NCI-H2081 (cell line): ENCODE measurements at regions not wholly inside any gene's neighbourhood (a gene's known extent, or its start where the extent isn't known, plus 50 kb on each side); places are given as distances from the start of the nearest gene placed in this dataset.

Experiments used
- DNase-seq, 2 experiments: peaks; one replicate each; lab custom pipeline; 2025; lab: John Stamatoyannopoulos, UW

DNA sequence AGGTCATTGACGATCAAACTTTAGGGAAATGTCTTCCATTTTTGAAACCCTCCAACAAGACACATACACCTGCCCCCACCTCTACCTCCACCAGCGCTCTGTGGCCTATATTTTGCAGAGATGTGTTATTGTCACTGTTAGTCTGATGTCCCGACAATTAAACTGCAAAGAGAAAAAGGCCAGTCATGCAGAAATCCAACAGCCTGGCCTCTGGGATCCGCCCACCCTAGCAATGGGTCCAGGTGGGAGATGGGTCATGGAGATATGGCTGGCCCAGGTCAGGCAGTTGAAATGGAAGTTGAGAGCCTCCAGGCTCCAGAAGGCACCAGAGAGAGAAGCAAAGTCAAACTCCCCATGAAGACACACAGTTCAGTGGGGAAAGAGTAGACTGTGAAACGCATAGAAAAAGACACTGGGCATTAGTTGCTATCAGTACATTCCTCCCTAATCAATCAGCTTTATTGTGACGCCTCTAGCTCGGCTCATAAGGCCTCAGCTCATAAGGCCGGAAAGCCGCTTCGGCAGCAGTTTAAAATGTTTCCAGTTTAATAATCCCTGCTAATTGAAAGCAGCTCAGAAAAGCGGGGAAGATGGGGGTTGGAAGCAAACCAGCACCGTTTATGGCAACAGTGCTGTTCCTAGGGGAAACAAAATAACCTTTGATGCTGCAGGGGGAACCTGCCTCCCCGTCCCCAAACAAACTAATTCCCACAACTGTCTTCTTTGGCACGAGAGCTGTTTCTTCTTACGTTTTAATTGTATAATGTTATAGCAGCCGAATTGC, 239.7 kb upstream of the ZNF507 start:
- DNase-seq, result no peak

DNA sequence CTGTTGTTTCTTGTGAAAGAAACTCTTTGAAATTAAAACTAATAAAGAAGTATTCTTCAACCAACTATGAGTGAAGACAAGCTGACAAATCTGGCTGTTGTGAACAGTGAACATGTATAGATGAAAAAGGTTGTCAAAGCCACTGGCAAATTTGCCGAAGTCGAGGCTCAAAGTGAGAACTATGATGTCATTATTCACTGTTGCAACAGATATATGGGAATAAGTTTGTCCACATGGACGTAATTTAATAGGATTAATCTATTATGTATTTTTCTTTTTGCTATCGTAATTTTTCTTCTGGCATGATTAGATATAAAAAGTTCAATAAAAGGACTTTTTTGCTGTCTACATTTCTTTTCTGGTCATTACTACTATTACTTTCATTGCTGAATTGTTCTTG, 223.2 kb upstream of the ZNF507 start:
- no peak for DNase-seq

DNA sequence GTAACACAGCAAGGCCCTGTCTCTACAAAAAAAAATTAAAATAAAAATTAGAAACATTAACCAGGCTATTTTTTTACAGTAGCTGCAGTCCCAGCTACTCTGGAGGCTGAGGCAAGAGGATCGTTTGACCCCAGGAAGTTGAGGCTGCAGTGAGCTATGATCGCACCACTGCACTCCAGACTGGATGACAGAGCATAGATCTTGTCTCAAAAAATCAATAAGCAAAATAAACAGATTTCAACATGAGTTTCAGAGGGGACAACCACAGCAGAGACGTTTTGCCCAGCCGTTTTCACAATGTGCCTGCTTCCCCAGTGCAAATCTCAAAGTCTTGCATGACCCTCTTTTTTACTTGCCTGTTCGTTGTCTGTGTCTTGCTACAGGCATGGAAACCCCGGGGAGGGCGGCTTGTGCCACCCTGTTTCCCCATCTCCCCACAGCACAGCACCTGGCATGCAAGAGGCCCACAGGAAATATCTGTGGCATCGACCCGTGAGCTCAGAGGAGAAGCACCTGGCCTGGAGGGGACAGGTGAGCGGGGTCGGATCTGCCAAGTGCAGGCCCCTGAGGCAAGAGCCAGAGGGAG, 222.0 kb upstream of the ZNF507 start:
- DNase-seq, result no peak

DNA sequence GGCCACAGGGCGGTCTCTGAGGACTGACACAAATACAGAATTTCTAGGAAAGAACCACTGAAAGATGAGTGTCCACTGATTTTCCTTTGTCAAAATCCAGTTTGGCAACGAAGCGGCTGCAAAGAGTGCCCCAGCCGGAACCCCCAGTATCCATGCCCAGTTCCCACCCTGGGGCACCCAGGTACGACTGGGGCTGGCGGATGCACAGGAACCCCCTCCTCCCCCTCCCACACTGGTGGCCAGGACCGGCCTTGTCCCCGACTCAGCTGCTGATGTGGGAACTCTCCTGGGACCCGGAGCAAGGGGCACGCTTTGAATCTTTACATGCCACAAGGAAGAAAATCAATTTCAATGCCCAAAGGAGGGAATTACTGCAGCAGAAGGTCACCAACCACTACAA, 220.8 kb upstream of the ZNF507 start:
- DNase-seq, result no peak

DNA sequence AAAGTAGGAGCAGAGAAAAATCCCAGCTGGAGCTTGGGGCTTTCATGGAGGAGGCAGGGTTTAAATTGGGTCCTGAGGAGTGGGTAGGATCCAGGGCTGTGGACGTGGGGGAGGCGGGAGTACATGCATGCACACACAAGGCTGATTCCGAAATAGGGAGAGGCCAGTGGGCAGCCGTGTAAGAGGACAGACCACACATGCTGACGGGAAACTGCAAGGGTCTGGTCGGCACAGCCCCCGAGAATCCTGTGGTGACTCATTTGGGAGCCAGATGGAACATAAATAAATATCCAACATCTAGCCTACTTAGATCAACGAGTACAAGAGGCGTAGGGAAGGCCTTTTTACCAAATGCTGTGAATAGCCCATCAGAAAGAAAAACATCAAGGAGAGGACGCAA, 216.3 kb upstream of the ZNF507 start:
- DNase-seq, result no peak

DNA sequence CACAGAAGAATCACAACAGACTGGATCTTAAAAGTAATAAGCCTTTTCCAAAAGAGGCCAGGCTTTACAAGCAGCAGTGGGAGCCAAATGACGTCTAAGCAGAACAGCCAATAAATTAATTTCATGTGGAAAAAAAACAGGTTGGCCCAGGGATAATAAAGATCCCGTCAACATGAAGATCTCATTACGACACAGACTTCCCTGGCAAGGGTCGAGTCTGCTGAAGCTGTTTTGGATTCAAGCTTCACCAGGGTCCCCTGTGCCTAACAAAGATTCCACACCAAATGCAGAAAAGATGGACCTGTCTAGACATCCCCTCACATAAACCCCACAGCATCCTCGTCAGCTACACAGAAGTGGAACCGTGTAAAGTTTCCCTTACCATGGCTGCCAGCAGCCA, 215.1 kb upstream of the ZNF507 start:
- no peak for DNase-seq

DNA sequence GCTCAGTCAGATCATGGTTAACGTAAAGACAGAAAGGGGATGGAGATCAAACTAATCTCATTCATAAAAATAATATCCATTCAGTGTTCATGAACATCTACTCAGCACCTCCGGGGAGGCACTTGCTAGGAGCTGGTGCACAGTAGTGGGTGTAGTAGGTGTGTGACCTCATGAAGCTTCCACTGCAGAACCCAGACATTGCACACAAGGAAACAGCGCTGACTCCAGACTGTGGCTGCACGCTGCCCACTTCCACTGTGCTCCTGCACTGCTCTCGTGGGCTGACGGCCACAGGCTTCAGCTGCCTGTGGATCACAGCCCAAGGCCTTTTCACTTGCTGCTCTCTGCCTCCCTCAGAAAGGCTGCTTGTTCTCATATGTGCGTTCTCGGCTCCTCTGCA, 214.4 kb upstream of the ZNF507 start:
- DNase-seq, result no peak

DNA sequence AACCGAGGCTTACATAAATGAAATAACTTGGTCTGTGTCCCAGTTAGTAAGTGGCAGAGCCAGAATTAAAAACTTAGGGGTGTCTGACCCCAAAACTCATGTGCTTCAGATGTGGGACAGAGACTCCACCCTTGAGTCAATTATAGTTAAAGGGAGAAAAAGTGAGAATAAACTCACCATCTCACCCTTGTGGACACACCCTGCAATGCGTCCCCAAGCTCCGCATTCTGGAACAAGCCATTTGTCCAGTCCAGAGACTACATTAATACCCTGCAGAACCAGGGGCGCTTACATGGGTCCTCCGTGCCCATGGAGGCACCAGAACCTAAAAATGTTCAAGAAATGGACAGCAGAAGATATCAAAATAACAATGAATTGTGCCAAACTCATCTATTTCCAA, 207.0 kb upstream of the ZNF507 start:
- DNase-seq, result no peak

DNA sequence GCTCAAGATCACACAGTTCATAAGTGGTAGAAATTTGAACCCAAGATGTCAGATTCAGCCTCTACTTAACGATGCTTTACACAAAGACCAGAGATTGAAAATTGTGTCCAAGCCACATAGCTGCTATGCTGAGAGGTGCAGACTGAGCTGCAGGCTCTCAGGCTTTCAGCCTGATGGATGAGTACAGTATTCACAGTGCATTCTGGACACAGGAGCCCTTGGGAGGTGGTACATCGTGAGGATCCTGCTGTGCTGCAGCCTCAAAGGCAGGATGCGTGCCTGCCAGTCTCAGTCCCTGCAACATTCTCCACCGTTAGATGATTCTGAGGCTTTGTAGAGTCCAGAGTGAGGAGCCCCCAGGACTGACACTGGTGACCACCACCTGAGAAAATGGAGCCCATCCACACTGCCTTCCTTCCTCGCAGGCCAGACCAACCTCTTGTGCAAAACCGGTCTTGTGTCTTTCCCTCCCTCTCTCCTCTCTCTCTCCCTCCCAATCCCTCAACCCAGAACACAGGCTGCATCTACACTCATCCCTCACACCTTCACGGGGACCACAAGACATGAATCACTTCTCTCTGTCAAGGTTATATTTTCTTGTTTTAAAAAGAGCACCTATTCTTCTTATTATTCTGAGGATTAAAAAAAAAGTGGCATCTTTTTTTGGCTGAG, 203.4 kb upstream of the ZNF507 start:
- no peak for DNase-seq

DNA sequence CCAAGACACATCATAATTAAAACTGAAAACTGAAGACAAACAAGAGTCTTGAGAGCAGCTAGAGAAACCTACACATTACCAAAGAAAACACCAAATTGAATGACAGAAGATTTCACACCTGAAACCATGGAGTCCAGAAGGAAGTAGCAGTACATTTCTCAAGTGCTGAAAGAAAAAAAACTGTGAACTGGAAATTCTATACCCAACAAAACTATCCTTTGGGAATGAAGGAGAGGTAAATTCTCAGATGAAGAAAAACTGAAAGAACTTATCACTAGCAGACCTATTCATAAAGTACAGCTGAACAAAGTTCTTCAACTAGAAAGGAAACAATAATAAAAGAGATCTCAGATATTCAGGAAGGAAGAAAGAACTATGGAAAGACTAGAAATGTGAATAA, 198.7 kb upstream of the ZNF507 start:
- DNase-seq, result no peak

DNA sequence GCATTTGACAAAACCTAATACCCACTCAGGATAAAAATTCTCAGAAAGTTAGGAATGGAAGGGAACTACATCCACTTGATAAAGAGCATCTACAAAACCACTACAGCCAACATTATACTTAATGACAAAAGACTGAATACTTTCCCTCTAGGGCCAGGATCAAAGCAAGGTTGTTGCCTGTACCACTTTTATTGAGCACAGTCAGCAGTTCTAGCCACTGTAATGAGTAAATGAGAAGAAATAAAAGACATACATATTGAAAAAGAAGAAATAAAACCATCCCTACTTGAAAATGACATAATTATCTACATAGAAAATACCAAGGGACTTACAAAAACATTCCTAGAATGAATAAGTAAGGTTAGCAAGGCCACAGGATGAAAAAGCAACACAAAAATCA, 194.8 kb upstream of the ZNF507 start:
- no peak for DNase-seq

DNA sequence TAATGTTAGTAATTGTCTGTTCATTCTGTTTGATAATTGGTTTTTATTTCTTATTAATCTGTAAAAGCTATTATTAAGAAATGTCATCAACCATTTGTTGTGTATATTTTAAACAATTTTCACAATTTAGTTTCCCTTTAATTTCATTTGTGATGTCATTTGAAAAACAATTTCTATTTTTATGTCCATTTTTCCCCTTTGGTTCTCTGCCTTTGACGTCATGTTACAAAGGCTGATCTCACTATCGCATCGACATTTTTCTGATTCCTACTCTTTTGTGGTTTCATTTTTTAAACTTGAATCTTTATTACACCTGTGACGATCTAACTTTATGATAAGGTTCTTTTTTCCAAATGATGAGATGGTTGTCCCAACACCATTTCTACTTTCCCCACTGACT, 191.0 kb upstream of the ZNF507 start:
- DNase-seq, result no peak

DNA sequence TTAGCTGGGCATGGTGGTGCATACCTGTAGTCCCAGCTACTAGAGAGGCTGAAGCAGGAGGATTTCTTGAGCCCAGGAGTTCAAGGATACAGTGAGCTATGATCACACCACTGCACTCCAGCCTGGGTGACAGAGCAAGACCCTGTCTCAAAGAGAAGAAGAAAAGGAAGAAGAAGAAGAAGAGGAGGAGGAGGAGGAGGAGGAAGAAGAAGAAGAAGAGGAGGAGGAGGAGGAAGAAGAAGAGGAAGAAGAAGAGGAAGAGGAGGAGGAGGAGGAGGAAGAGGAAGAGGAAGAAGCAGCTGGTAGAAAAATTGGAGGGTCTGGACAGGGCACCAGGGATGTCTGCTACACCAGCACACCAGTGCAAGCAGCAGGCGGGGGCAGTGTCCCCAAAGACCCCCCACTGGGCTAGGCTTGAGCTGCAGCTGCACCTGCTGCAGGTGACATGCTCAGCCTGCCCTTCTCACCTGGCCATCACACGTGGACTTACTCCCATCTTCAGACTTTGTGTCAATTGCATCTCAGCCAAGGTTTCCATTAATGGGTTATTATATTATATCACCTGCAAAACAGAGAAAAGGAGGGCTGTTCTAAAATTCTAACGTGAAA, 180.9 kb upstream of the ZNF507 start:
- no peak for DNase-seq

DNA sequence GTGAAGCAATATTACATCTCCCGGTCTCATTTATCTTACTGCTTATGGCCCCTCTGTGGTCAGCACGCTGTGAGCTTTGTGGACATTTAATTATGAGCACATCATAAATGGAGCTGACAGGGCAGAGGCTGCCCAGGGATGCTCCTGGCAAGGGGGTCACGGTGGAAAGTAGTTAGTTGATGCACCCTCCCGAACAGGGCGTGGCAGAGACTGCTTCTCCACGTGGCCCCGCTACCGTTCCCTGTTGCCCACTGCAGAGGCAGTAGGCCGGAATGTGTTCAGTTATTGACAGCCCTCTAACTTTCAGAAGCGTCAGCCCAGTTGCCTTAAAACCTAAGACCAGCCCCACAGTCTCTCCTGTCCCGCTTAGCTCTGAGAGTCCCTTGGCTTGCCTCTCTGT, 180.3 kb upstream of the ZNF507 start:
- DNase-seq, result no peak

DNA sequence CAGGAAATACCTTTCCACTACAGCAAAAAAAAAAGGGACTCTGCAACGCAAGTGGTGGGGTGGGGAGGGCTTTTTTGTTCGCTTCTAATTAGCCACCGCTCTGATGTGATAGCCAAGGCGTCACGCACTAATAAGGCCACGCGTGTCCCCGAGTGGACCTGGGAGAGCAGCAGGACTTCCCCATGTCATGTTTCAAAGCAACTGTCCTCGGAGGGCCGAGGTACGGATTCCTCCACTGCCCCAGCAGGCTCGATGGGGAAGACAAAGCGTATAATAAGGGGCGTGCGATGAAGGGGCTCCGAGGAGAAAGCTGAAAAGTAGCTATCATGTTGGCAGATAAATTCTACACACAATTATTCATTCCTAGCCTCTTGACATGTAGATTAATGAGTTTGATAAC, 179.7 kb upstream of the ZNF507 start:
- no peak for DNase-seq

DNA sequence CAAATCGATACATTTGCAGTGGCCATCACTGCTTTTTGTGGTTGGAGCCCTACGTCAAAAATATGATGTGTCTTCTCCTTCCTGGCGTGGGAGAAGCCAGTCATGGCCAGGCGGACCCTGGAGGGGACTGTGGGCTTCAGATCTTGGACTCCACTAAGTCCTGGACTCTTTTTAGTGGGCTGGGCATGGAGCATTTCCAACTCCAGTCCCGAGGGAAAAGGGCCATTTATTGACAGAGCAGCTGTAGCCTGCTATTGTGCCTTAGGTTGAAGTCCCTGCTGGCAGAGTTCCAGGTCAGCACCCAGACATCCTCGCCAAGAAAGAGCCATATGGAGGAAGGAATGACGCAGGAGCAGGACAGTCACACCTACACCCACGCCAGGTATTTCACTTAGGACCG, 179.2 kb upstream of the ZNF507 start:
- no peak for DNase-seq

DNA sequence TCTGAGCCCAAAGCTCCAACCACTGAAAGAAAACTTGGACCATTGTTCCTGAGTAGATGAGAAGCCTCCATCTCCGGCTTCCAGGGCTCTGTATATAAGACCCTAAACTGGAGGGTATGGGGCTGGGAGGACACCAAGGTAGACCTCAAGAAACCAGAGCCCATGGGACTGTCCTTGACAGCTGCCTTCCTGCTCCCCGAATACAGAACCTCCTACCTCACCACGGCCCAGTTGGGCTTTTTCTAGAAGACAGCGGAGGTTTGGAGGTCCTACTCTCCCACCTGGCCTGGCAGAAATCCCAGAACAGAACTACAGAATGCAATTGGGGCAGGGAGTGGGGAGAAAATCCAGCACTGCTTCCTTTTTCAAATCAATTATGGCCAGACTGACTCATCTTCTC, 177.3 kb upstream of the ZNF507 start:
- DNase-seq, result no peak

DNA sequence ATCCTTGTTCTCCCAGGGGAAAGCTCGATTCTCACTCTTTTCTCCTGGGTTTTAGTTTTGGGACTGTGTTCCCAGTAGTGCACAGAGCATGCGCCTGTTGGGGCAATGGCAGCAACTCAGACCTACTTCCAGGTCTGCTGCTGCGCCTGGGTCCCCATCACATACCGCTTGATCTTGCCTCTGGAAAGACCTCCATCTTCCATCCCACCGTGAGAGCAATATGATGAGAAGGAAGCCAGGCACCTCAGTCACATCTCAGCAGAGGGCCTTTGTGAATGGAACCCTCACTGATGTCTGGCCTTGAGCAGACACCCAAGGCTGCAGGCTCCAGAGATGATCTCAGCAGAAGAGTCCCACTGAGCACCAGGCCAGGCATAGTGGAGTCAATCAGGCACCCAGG, 176.8 kb upstream of the ZNF507 start:
- DNase-seq, result no peak

DNA sequence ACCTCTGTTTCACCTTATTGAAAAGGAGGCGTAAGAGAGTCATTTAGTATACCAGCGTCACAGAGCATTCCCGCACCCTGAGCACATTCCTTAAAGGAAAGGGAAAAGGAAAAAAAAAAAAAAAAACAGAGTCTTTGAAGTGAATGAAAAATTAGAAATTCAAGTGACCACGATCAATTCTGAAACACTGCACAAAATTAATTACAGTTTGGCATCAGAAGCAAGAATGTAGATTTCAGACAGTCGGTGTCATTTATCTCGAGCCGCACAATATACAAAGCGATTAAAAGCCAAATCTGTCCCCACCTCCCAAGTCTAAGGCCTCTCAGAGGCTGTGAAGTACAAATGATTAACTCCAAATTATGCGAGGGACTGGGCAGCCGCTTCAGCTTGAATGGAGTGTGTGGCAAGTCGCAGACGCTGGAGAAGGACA, 173.7 kb upstream of the ZNF507 start:
- DNase-seq, result no peak

DNA sequence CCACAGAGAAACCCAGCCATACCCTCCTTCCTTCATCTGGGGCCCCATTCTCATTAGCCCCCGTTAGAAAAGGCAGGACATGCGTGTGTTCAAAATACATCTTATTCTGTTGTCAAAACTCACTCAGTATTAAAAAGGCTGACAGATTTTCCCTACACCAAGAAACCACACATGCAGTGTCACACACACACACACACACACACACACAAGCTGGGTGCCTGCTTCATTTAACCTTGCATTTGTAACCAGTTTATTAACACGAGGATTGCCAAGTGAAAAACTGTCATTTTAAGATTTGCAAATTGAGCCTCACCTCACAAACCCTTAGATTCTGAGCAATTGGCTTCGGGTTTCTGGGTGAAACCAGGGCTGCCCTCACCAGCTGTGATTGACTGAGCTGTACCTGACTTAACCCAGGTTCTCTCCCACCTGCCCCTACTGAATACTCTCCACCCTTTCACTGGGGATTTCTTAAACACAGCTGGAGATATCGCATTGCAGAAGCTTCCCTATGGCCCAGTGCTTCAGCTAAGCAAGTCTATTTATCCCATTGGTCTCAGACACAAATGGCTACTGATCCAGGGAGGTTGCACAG, 172.7 kb upstream of the ZNF507 start:
- DNase-seq, result no peak

DNA sequence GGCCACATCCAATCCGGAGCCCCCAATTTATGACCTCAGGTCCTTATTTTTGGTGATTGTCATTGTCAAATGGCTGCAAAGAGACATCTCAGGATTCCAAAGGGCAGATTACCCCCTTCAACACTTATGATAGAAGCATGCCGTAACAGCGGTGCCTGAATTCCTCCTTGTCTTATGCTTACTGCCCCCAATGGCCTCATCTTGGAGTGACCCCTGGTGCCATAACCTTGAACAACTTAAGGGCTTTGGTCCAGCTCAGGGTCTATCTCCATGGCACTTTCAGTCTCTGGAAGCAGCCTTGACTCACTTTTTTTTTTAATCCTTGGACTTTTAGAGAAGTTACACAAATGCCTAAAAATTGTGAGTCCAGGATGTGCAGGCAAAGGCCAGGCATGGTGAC, 171.6 kb upstream of the ZNF507 start:
- no peak for DNase-seq

DNA sequence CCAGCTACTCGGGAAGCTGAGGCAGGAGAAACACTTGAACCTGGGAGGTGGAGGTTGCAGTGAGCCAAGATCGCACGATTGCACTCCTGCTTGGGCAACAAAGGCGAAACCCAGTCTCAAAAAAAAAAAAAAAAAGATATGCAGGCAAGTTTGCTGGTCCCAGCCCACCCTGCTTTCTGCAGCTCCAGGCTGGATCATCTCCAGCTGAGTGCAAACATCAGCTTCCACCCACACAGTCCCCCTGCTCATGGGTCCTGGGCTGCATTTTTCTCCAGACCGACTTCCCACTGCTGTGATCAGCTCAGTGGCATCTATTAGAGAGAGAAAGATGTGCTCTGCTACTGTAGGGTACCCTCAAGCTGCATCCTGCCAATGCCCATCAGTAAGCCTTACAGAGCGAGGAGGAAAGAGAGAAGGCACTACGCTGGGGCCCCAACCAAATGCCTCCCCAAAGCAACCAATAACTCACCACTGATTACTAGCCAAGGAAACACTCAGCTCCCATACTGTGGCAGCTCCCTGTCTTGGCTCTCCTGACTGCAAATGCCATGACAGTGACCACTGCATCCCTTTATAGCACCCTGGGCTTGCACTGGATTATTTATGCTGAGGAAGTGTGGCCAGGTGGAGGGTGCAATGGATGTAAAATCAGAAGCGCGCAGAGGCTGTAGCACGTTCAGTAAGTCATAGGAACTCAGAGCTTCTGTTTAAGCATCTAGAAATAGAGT, 170.9 kb upstream of the ZNF507 start:
- no peak for DNase-seq
